Osteoblast (primary cell): ENCODE measurements at regions not wholly inside any gene's neighbourhood (a gene's known extent, or its start where the extent isn't known, plus 50 kb on each side); places are given as distances from the start of the nearest gene placed in this dataset.

Experiments used
- DNase-seq: peaks from one replicate; pipeline ENCODE4 v3.0.0; 2011; ENCODE audit warnings: low spot score, mixed read lengths; ENCODE audit not compliant: insufficient read length; ENCODE audit errors: missing footprints
- H2AFZ ChIP-seq: 2 replicates; pipeline ENCODE4 v1.6.0; 2011; ENCODE audit warnings: mild to moderate bottlenecking, low read length
- H3K27ac ChIP-seq: 2 replicates; pipeline ENCODE4 v1.5.1; 2011; ENCODE audit warnings: mild to moderate bottlenecking, low read depth, low read length, moderate library complexity
- H3K27me3 ChIP-seq: 2 replicates; pipeline ENCODE4 v1.6.0; 2012; ENCODE audit warnings: mild to moderate bottlenecking, control low read depth, inconsistent platforms, low read length, moderate library complexity; ENCODE audit not compliant: insufficient read depth
- H3K36me3 ChIP-seq: 2 replicates; pipeline ENCODE4 v1.5.1; 2011; ENCODE audit warnings: mild to moderate bottlenecking, low read length, control low read depth, moderate library complexity; ENCODE audit not compliant: insufficient read depth
- H3K4me1 ChIP-seq: 2 replicates; pipeline ENCODE4 v1.5.1; 2011; ENCODE audit warnings: mild to moderate bottlenecking, low read length, control low read depth, moderate library complexity; ENCODE audit not compliant: insufficient read depth
- H3K4me2 ChIP-seq: 2 replicates; pipeline ENCODE4 v1.6.0; 2011; ENCODE audit warnings: mild to moderate bottlenecking, low read length; ENCODE audit not compliant: insufficient read depth
- H3K4me3 ChIP-seq: fragments of 200-600 bp; sonication (generic); 3 replicates; pipeline ENCODE4 v1.5.1; 2012; ENCODE audit warnings: mild to moderate bottlenecking, low read length, inconsistent platforms; ENCODE audit not compliant: insufficient read depth
- H3K79me2 ChIP-seq: 2 replicates; pipeline ENCODE4 v1.6.0; 2012; ENCODE audit warnings: mild to moderate bottlenecking, low read length, control low read depth, inconsistent platforms; ENCODE audit not compliant: insufficient read depth
- H3K9me3 ChIP-seq: 2 replicates; pipeline ENCODE4 v1.5.1; 2011; ENCODE audit warnings: low read depth, low read length, control low read depth
- H4K20me1 ChIP-seq: 2 replicates; pipeline ENCODE4 v1.6.0; 2012; ENCODE audit warnings: mild to moderate bottlenecking, low read length, control low read depth; ENCODE audit not compliant: insufficient read depth
- CTCF ChIP-seq: IDR thresholded peaks from 2 replicates; pipeline ENCODE4 v1.5.1; 2011; ENCODE audit warnings: mild to moderate bottlenecking, low read depth, low read length, moderate library complexity; ENCODE audit errors: extremely low read depth

GRCh38 chr5:173767574-173768266 is 120.4 kb upstream of the CPEB4 start:
- no peak overlapping the region for H3K27ac ChIP-seq
- H3K4me2 ChIP-seq, result no peak overlapping the region
- no peaks in the 10 kb centered on the region for H3K9me3 ChIP-seq
- H3K36me3 ChIP-seq, result no peaks in the 10 kb centered on the region
- H3K27me3 ChIP-seq, result no peaks in the 10 kb centered on the region
- no peak for TF ChIP-seq CTCF
- no peaks in the 10 kb centered on the region for H4K20me1 ChIP-seq
- peaks cover 15% of the 10 kb centered on the region for H3K4me1 ChIP-seq
- no peak overlapping the region for H2AFZ ChIP-seq
- no peak overlapping the region for H3K4me3 ChIP-seq
- DNase-seq, result no peak
- no peaks in the 10 kb centered on the region for H3K79me2 ChIP-seq

- Histone ChIP-seq H3K27ac (no peak overlapping the region), H3K9me3 (no peaks in the 10 kb centered on the region), H3K79me2 (no peaks in the 10 kb centered on the region), H3K4me1 (peaks cover 15% of the 10 kb centered on the region), H2AFZ (no peak overlapping the region), H3K4me2 (no peak overlapping the region), H3K27me3 (no peaks in the 10 kb centered on the region), H3K36me3 (no peaks in the 10 kb centered on the region), H3K4me3 (no peak overlapping the region), H4K20me1 (no peaks in the 10 kb centered on the region)
- TF ChIP-seq CTCF, result no peak
- no peak for DNase-seq
Measured at GRCh38 chr5:173768267-173768806, 119.8 kb upstream of the CPEB4 start.

GRCh38 chr5:173768891-173769290 is 119.3 kb upstream of the CPEB4 start:
- H3K9me3 ChIP-seq, result no peaks in the 10 kb centered on the region
- H3K27me3 ChIP-seq, result no peaks in the 10 kb centered on the region
- H3K4me1 ChIP-seq, result peaks cover 14% of the 10 kb centered on the region
- no peaks in the 10 kb centered on the region for H3K79me2 ChIP-seq
- no peak overlapping the region for H3K27ac ChIP-seq
- TF ChIP-seq CTCF, result no peak
- H3K36me3 ChIP-seq, result no peaks in the 10 kb centered on the region
- no peak for DNase-seq
- no peak overlapping the region for H3K4me3 ChIP-seq
- H4K20me1 ChIP-seq, result no peaks in the 10 kb centered on the region
- H3K4me2 ChIP-seq, result no peak overlapping the region
- no peak overlapping the region for H2AFZ ChIP-seq

- TF ChIP-seq CTCF, result no peak
- Histone ChIP-seq H3K79me2 (no peaks in the 10 kb centered on the region), H3K27ac (no peak overlapping the region), H3K4me3 (no peak overlapping the region), H3K9me3 (no peaks in the 10 kb centered on the region), H3K36me3 (no peaks in the 10 kb centered on the region), H2AFZ (no peak overlapping the region), H3K4me2 (no peak overlapping the region), H4K20me1 (no peaks in the 10 kb centered on the region), H3K27me3 (no peaks in the 10 kb centered on the region), H3K4me1 (peaks cover 4% of the 10 kb centered on the region)
- no peak for DNase-seq
Measured at GRCh38 chr5:173770637-173771036, 117.5 kb upstream of the CPEB4 start.
